VCaP (cell line): ENCODE measurements at regions not wholly inside any gene's neighbourhood (a gene's known extent, or its start where the extent isn't known, plus 50 kb on each side); places are given as distances from the start of the nearest gene placed in this dataset.
"Not testable (repeated sequence)": the region's sequence is repeated elsewhere in the genome, so short reads cannot be mapped to it uniquely, and the experiment has no call there.

ENCODE experiments used
- H3K27ac ChIP-seq: fragments of 450-650 bp; 2 replicates; pipeline ENCODE4 v1.5.1; 2017
- TF ChIP-seq, protein P1 (sequence below): fragments of 450-650 bp; conservative IDR thresholded peaks from 2 replicates; pipeline ENCODE4 v1.5.1; 2017; ENCODE audit warnings: mild to moderate bottlenecking, moderate library complexity

GRCh38 chr15:23860290-23861245 is 173.5 kb upstream of the NDN start:
- TF ChIP-seq, protein P1, sequence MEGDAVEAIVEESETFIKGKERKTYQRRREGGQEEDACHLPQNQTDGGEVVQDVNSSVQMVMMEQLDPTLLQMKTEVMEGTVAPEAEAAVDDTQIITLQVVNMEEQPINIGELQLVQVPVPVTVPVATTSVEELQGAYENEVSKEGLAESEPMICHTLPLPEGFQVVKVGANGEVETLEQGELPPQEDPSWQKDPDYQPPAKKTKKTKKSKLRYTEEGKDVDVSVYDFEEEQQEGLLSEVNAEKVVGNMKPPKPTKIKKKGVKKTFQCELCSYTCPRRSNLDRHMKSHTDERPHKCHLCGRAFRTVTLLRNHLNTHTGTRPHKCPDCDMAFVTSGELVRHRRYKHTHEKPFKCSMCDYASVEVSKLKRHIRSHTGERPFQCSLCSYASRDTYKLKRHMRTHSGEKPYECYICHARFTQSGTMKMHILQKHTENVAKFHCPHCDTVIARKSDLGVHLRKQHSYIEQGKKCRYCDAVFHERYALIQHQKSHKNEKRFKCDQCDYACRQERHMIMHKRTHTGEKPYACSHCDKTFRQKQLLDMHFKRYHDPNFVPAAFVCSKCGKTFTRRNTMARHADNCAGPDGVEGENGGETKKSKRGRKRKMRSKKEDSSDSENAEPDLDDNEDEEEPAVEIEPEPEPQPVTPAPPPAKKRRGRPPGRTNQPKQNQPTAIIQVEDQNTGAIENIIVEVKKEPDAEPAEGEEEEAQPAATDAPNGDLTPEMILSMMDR: no peak
- no peak overlapping the region for H3K27ac ChIP-seq

GRCh38 chr15:23866832-23867231 is 179.7 kb upstream of the NDN start:
- no peak overlapping the region for H3K27ac ChIP-seq
- TF ChIP-seq, protein P1: peak; percentile 79

DNA sequence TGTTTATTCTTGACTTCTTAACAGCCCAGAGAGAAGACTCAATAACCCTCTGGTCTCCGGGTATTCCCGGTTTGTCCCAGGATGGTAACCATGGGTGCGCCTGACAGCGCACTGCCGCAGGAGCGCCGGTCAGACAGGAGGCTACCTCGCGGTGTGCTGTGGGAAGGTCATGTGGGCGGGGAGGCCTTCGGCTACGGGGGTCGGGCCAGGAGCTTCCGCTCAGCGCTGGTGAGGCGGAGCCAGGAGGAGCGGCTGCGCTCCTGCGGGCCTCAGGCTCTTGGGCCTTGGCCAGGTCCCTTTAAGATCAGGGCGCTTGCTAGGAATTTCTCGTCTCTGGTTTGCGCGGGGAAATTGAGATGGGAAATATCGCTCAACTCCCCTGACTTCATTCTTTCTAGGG is 182.3 kb upstream of the NDN start:
- peak overlapping the region; percentile 39 for H3K27ac ChIP-seq
- TF ChIP-seq, protein P1: no peak

- not testable (repeated sequence) for H3K27ac ChIP-seq
Observed at GRCh38 chr15:23873613-23874012, 186.5 kb upstream of the NDN start.

DNA sequence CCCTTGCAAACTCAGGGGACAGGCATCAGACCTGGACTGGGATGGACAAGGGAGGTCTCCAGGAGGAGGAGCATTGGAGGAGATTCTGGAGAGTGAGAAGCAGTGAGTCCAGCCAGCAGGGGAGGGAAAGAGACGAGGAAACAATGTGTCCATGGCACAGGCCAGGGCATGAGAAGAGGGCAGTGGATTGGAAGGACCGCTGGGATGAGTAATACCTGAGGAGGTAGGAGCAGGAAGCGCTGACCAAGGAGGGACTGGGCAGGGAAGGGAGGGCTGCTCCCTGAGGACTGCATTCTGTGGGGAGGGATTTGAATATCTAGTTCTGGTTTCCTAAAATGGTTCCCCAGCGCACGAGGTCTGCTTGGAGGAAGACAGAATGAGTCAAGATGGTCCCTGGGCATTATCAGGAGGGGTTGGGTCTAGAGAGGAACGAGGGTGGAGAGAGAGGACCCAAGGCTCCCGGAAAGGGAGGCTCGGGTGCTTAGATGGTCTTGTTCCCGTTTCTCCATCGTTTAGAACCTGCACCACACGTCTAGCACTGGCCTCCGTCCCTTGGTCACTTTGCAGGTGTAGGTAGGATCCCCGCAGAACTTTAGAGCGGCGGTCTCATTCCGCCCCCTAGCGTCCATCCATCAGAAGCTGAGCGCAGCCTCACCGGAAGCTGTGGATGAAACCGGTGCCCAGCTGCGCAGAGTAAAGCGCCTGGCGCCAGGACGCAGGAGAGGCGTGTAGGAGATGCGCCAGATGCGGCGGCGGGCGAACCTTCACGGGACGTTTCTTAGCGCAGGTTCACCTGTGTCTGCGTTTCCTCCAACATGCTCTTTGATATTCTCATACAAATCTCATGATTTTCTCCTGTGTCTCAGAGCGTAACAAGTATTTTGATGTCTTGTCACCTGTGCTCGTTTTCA is 190.7 kb upstream of the NDN start:
- H3K27ac ChIP-seq: no peak overlapping the region
- TF ChIP-seq, protein P1: peak; percentile 93

DNA sequence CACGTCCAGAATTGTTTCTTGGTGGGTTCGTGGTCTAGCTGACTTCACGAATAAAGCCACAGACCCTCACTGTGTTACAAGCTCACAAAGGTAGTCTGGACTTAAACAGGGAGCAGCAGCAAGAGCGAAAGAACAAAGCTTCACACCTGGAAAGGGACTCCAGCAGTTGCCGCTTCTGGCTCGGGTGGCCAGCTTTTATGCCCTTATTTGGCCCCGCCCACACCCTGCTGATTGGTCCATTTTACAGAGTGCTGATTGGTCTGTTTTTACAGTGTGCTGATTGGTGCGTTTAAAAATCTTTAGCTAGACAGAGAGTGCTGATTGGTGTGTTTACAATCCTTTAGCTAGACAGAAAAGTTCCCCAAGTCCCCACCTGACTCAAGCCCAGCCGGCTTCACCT is 194.2 kb upstream of the NDN start:
- TF ChIP-seq, protein P1: no peak
- H3K27ac ChIP-seq: no peak overlapping the region

DNA sequence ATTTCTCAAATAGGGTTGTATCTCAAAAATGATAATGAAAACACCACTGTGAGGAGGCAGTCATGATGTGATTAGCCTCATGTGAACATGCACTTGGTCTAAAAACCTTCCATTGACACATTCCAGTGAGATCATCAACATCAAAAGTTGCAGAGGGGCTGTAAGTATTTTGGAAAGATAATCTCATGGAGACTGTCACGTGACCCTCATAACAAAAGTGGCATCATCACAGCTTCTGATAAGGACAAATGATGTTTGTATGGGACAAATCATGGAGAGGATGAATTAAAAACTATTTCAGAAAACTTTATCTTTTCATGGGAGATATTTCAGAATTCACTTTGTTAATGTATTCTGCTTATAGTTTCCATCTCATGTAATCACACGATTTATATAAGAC is 203.1 kb upstream of the NDN start:
- TF ChIP-seq, protein P1: no peak
- H3K27ac ChIP-seq: no peak overlapping the region
